H9 (cell line): ENCODE measurements at regions not wholly inside any gene's neighbourhood (a gene's known extent, or its start where the extent isn't known, plus 50 kb on each side); places are given as distances from the start of the nearest gene placed in this dataset.

Experiments used
- DNase-seq: peaks from one replicate; pipeline ENCODE4 v3.0.0-alpha.2; 2017
- H2AFZ ChIP-seq: one replicate; pipeline ENCODE4 v1.6.1; 2013; ENCODE audit warnings: mild to moderate bottlenecking, low read length, control low read depth, moderate library complexity
- H2AK5ac ChIP-seq: 2 replicates; pipeline ENCODE4 v1.6.1; 2013; ENCODE audit warnings: low read length, control low read depth, mixed read lengths; ENCODE audit not compliant: insufficient read length
- H2BK120ac ChIP-seq: one replicate; pipeline ENCODE4 v1.6.1; 2013; ENCODE audit warnings: low read depth, mild to moderate bottlenecking, low read length, control low read depth, inconsistent platforms; ENCODE audit not compliant: poor library complexity, severe bottlenecking
- H2BK12ac ChIP-seq: 2 replicates; pipeline ENCODE4 v1.6.1; 2013; ENCODE audit warnings: low read length, control low read depth, mixed read lengths, low read depth; ENCODE audit not compliant: insufficient read length
- H2BK15ac ChIP-seq: 2 replicates; pipeline ENCODE4 v1.6.1; 2013; ENCODE audit warnings: low read depth, low read length, control low read depth
- H2BK20ac ChIP-seq: one replicate; pipeline ENCODE4 v1.6.1; 2013; ENCODE audit warnings: low read depth, mild to moderate bottlenecking, low read length, control low read depth, inconsistent platforms; ENCODE audit not compliant: poor library complexity, severe bottlenecking
- H2BK5ac ChIP-seq: 2 replicates; pipeline ENCODE4 v1.6.1; 2013; ENCODE audit warnings: low read length, control low read depth, mixed read lengths; ENCODE audit not compliant: insufficient read length
- H3K14ac ChIP-seq: 2 replicates; pipeline ENCODE4 v1.6.1; 2013; ENCODE audit warnings: low read length, control low read depth; ENCODE audit not compliant: insufficient read depth
- H3K18ac ChIP-seq: 2 replicates; pipeline ENCODE4 v1.6.1; 2013; ENCODE audit warnings: low read depth, mild to moderate bottlenecking, mixed read lengths, low read length, control low read depth; ENCODE audit not compliant: insufficient read length
- H3K23ac ChIP-seq: 2 replicates; pipeline ENCODE4 v1.6.1; 2013; ENCODE audit warnings: low read length, control low read depth, mixed read lengths, low read depth; ENCODE audit not compliant: insufficient read length
- H3K23me2 ChIP-seq: 2 replicates; pipeline ENCODE4 v1.6.1; 2013; ENCODE audit warnings: low read depth, mild to moderate bottlenecking, mixed read lengths, low read length, control low read depth; ENCODE audit not compliant: insufficient read length, poor library complexity, severe bottlenecking
- H3K27ac ChIP-seq: 2 replicates; pipeline ENCODE4 v1.5.1; 2013; ENCODE audit warnings: low read length, control low read depth, mixed read lengths, low read depth; ENCODE audit not compliant: insufficient read length
- H3K27me3 ChIP-seq: 2 replicates; pipeline ENCODE4 v1.6.1; 2013; ENCODE audit warnings: low read length, control low read depth, inconsistent platforms; ENCODE audit not compliant: insufficient read depth
- H3K4ac ChIP-seq: 2 replicates; pipeline ENCODE4 v1.6.1; 2013; ENCODE audit warnings: low read depth, mild to moderate bottlenecking, control low read depth, inconsistent platforms, low read length, moderate library complexity
- H3K4me1 ChIP-seq: 2 replicates; pipeline ENCODE4 v1.6.1; 2013; ENCODE audit warnings: low read length, control low read depth, inconsistent platforms; ENCODE audit not compliant: insufficient read depth
- H3K4me2 ChIP-seq: 2 replicates; pipeline ENCODE4 v1.6.1; 2013; ENCODE audit warnings: low read length, control low read depth, mixed read lengths; ENCODE audit not compliant: insufficient read length, insufficient read depth
- H3K56ac ChIP-seq: 2 replicates; pipeline ENCODE4 v1.6.1; 2013; ENCODE audit warnings: low read depth, mild to moderate bottlenecking, mixed read lengths, low read length, control low read depth; ENCODE audit not compliant: insufficient read length
- H3K79me1 ChIP-seq: 2 replicates; pipeline ENCODE4 v1.6.1; 2013; ENCODE audit warnings: low read depth, mild to moderate bottlenecking, moderate library complexity, low read length, control low read depth, inconsistent platforms; ENCODE audit not compliant: insufficient read depth, poor library complexity, severe bottlenecking
- H3K79me2 ChIP-seq: 2 replicates; pipeline ENCODE4 v1.6.1; 2013; ENCODE audit warnings: low read length, control low read depth, inconsistent platforms; ENCODE audit not compliant: insufficient read depth
- H3K9ac ChIP-seq: 2 replicates; pipeline ENCODE4 v1.6.1; 2013; ENCODE audit warnings: low read length, control low read depth, mixed read lengths; ENCODE audit not compliant: insufficient read length; ENCODE audit errors: extremely low read depth
- H3K9me3 ChIP-seq: one replicate; pipeline ENCODE4 v1.6.1; 2013; ENCODE audit warnings: low read depth, low read length, inconsistent platforms; ENCODE audit not compliant: control insufficient read depth
- H3T11ph ChIP-seq: one replicate; pipeline ENCODE4 v1.6.1; 2013; ENCODE audit warnings: mild to moderate bottlenecking, low read length, control low read depth, inconsistent platforms
- H4K20me1 ChIP-seq: one replicate; pipeline ENCODE4 v1.6.1; 2013; ENCODE audit not compliant: control insufficient read depth, insufficient read length, insufficient read depth
- H4K5ac ChIP-seq: 2 replicates; pipeline ENCODE4 v1.6.1; 2013; ENCODE audit warnings: low read depth, mild to moderate bottlenecking, mixed read lengths, low read length, control low read depth; ENCODE audit not compliant: insufficient read length
- H4K8ac ChIP-seq: replicated peaks from 2 replicates; pipeline ENCODE4 v1.6.1; 2013; ENCODE audit warnings: low read length, control low read depth, mixed read lengths, low read depth; ENCODE audit not compliant: insufficient read length
- H4K91ac ChIP-seq: 2 replicates; pipeline ENCODE4 v1.6.1; 2013; ENCODE audit warnings: low read depth, mild to moderate bottlenecking, moderate library complexity, mixed read lengths, low read length, control low read depth; ENCODE audit not compliant: insufficient read length
- H3K27ac Mint-ChIP-seq, 3 experiments: 2 replicates in 2 of 3; 3 replicates in 1 of 3; pipeline ENCODE4 v1.8.0; 2020 to 2021; ENCODE audit warnings: mixed read lengths in 3 of 3, mild to moderate bottlenecking in 1 of 3, moderate library complexity in 1 of 3
- H3K27me3 Mint-ChIP-seq: 2 replicates; pipeline ENCODE4 v1.8.0; 2021; ENCODE audit warnings: low read depth, mild to moderate bottlenecking, moderate library complexity, mixed read lengths
- H3K36me3 Mint-ChIP-seq, 3 experiments: 2 replicates in 2 of 3; 3 replicates in 1 of 3; pipeline ENCODE4 v1.8.0; 2020 to 2021; ENCODE audit warnings: low read depth in 3 of 3, mixed read lengths in 3 of 3; ENCODE audit not compliant: insufficient read depth in 1 of 3
- H3K4me1 Mint-ChIP-seq, 2 experiments: 2 replicates each; pipeline ENCODE4 v1.8.0; 2020; ENCODE audit warnings: mixed read lengths in 2 of 2
- H3K4me3 Mint-ChIP-seq, 2 experiments: 2 replicates in 1 of 2; 3 replicates in 1 of 2; pipeline ENCODE4 v1.8.0; 2020 to 2021; ENCODE audit warnings: mild to moderate bottlenecking in 2 of 2, mixed read lengths in 2 of 2, moderate library complexity in 1 of 2
- H3K9me3 Mint-ChIP-seq, 2 experiments: 2 replicates in 1 of 2; 3 replicates in 1 of 2; pipeline ENCODE4 v1.8.0; 2020; ENCODE audit warnings: mild to moderate bottlenecking in 2 of 2, mixed read lengths in 2 of 2, moderate library complexity in 1 of 2
- CTCF ChIP-seq: fragments of 200-600 bp; sonication (generic); conservative IDR thresholded peaks from 3 replicates; pipeline ENCODE4 v1.8.0; 2021; ENCODE audit warnings: antibody characterized with exemption, mild to moderate bottlenecking
- WGBS: extraction: QIAGEN DNeasy Blood & Tissue Kit; methylation state at CpG from one replicate; pipeline ENCODE4 v1.1.7; 2013; ENCODE audit warnings: missing lambda C conversion rate, low lambda C conversion rate, mixed read lengths; ENCODE audit not compliant: insufficient read length; ENCODE audit errors: extremely low coverage; 5-methylcytosine and 5-hydroxymethylcytosine counted together

DNA sequence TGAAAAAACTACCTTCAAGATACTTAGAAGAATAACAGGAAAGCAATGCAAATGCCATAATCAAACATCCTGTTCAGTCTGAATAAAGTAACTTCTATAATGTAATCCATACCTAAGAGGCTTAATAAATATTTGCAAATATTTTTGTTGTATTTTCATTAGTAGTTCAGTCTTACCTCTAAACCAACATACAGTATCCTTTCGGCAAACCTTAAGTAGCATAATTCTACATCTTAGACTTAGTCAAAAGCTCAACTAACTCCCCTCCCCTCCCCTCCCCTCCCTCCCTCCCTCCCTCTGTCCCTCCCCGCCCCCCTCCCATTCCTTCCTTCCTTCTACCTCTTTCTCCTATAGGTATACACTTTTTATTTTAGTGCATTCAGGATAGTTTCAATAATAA, 1373.2 kb downstream of the SUCLG1 start:
- Histone ChIP-seq H3K4me1 (no peaks in the 10 kb centered on the region), H2BK15ac (no peak overlapping the region), H2BK20ac (no peak overlapping the region), H3K27me3 (no peaks in the 10 kb centered on the region), H3K9me3 (no peaks in the 10 kb centered on the region), H3T11ph (no peak overlapping the region), H2AFZ (no peak overlapping the region), H2AK5ac (no peak overlapping the region), H3K18ac (no peak overlapping the region), H2BK5ac (no peak overlapping the region), H3K79me2 (no peaks in the 10 kb centered on the region), H2BK120ac (no peak overlapping the region), H3K4me2 (no peak overlapping the region), H3K14ac (no peak overlapping the region), H3K9ac (no peak overlapping the region), H4K91ac (no peak overlapping the region), H3K56ac (no peak overlapping the region), H3K27ac (no peak overlapping the region), H4K20me1 (no peaks in the 10 kb centered on the region), H3K23me2 (no peaks in the 10 kb centered on the region), H4K8ac (no peak overlapping the region), H3K79me1 (no peaks in the 10 kb centered on the region), H2BK12ac (no peak overlapping the region), H3K23ac (no peak overlapping the region), H3K4ac (no peak overlapping the region), H4K5ac (no peak overlapping the region)
- no CpG with 5 or more reads among the region's 2 CpGs for WGBS
- Mint-ChIP-seq H3K27me3 (no peaks in the 10 kb centered on the region), H3K36me3 (peaks cover 0 to 3% (median 0%) of the 10 kb centered on the region in 3 experiments; a peak in 1 of 7 replicates), H3K27ac (no peak overlapping the region), H3K4me3 (no peak overlapping the region), H3K9me3 (peaks cover 1 to 3% of the 10 kb centered on the region in 2 experiments; a peak in 1 of 5 replicates), H3K4me1 (peaks cover 0 to 2% of the 10 kb centered on the region in 2 experiments; a peak in 1 of 4 replicates)
- TF ChIP-seq CTCF, result no peak
- no peak for DNase-seq
